Right renal pelvis (tissue), 4 donors: ENCODE measurements at regions not wholly inside any gene's neighbourhood (a gene's known extent, or its start where the extent isn't known, plus 50 kb on each side); places are given as distances from the start of the nearest gene placed in this dataset.
A peak's percentile ranks its signal among the peaks of the same experiment; 100 is the strongest.
"Not testable (repeated sequence)": the region's sequence is repeated elsewhere in the genome, so short reads cannot be mapped to it uniquely, and the experiment has no call there.

Source experiments
- DNase-seq, 4 donors: peaks; one replicate each; pipeline ENCODE4 v3.0.0-alpha.2; 2013; ENCODE audit warnings: low read depth in 4 of 4, low spot score in 3 of 4, missing footprints in 1 of 4

DNA sequence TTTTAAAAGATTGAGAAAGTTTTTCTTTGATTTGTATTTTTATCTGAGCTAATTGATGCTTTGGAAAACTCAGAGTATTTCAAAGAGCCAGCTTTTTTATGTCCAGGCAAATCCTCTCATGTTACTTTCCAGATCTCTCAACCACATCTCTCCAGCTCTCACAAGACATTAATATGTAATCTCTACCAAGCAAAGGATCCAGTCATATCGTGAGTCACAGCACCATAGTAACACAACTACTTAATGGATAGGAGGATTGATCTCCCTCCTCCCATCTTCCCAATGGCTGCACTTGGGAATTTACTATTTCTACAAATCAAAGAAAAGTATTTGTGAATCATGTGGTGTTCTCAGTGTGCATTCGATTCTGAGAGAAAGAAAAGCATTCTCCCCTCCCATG, 63.3 kb downstream of the POU4F1 start:
- no peak for DNase-seq

DNA sequence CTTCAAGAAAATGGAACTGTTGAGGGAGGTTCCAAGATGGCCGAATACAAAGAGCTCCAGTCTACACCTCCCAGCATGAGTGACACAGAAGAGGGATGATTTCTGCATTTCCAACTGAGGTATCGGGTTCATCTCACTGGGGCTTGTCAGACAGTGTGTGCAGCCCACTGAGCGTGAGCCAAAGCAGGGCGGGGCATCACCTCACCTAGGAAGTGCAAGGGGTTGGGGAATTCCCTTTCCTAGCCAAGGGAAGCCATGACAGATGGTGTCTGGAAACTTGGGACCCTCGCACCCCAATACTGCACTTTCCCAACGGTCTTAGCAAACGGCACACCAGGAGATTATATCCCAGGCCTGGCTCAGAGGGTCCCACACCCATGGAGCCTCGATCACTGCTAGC, 77.3 kb downstream of the POU4F1 start:
- DNase-seq = not testable (repeated sequence)

DNA sequence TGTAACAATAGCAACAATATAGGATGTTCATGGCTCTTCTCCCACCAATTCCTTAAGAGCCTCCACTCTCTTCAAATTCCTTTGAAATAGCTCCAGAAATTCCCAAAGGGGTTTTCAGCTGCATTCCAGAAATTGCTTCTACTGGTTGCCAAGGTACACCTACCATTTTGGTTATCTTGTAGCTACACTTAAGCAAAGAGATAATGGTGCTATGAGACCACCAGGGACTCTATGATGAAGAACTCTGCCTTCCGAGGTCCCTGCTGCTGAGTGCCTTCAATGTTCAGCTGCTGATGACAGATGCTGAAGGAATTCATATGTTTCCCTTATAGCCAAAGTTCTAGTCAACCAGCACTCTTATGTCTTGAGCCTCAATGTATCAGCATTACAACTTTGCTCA, 78.4 kb downstream of the POU4F1 start:
- DNase-seq = no peak

DNA sequence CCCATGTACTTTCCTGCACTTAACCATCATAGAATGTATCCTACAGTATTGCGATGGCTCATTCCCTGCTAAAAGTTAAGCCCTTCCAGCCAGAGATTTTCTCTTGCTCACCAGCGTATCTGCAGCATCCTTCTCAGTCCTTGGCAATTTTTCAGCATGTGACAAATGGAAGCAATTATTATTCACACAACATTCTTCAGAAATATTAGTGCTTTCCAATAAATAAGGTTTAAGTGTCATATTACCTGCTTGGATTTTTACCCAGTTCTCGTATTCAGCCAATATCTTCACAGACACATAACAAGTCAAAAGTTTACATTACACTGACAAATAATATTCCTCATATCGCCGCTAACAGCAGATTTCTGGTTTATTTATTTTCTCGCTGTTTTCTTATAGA, 82.3 kb downstream of the POU4F1 start:
- no peak for DNase-seq

DNA sequence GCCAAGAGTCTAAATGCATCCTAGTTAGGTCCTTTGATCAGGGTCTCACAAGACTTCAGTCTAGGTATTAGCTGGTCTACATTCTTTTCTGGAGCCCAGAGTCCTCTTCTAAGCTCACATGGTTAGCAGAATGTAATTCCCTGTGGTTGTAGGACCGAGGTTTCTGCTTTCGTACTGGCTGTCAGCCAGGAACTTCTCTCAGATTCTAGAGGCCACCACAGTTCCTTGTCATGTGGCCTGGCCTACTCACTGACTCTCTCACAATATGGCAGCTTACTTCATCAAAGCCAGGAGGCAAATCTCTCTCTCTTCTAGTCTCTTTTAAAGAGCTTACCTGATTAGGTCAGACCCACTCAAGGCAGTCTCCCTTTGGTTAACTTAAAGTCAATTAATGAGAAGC, 82.9 kb downstream of the POU4F1 start:
- DNase-seq = no peak

DNA sequence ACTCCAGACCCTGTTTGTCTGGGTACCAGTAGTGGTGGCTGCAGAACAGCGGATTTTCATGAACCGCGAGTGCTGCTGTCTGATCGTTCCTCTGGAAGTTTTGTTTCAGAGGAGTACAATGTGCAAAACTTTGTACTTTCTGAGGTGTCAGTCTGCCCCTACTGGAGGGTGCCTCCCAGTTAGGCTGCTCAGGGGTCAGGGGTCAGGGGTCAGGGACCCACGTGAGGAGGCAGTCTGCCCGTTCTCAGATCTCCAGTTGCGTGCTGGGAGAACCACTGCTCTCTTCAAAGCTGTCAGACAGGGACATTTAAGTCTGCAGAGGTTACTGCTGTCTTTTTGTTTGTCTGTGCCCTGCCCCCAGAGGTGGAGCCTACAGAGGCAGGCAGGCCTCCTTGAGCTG, 84.9 kb downstream of the POU4F1 start:
- not testable (repeated sequence) for DNase-seq

DNA sequence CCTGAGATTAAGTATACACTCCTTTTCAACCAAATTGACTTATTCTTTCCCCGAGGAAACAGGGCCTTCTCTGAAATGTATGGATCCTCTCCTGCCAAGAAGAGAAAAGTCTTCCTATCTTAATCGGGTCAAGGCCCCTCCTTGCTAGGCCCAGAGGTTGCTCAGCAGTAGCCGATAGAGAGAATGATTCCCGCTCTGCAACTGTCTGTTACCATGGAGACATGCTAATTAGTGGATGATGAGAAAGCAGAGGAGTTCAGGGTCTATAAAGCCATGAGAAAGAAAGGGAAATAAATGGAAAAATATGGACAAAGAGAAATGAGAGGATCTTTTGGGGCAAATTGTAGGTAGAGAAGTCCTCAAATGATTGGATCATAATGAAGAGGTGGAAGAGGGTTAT, 103.5 kb downstream of the POU4F1 start:
- DNase-seq = no peak

DNA sequence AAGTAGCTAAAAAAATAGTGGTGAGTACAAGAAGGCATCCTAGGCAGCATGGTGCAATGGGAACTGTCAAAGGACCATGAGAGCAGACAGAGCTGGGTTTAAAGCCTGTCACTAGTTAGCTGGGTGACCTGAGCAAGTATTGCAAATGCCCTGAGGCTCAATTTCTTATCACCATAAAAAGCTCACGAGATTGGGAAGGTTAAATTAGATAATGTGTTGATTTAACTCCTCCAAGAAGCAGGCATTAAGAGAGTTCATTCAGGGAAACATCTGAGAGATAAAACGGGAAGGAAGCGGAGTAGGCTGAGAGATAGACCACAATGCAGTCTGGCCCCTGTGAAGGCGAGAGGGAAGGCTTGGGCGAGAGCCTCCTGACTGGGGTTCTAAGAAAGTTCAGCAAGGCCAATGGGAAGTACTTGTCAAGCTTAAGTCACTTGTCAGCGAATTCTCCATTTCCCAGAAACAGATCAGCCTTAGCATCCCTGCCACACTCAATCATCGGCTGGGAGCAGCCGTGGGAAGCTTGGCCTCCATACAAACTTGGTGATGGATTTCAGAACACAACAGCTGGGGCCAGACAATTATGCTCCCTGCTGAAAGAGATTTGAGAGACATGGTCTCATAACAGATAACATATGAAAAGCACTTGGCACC, 105.5 kb downstream of the POU4F1 start:
- no peak for DNase-seq

DNA sequence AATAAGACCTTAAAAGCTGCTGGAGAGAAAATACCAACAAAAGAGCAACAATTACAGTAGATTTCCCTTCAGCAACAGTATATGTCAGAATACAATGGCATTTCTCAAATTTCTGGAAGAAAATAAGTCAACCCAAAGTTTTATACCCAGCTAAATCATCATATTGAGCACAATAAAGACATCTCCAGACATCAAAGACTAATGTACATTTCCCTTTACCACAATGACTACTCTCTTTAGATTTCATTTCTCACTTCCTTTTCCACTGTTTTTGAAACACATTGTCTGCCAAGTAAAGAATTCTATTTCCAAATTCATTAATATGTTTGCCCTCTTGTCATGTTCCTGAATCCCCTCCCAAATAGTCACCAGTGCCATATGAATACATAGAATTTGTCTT, 111.4 kb downstream of the POU4F1 start:
- DNase-seq = no peak

DNA sequence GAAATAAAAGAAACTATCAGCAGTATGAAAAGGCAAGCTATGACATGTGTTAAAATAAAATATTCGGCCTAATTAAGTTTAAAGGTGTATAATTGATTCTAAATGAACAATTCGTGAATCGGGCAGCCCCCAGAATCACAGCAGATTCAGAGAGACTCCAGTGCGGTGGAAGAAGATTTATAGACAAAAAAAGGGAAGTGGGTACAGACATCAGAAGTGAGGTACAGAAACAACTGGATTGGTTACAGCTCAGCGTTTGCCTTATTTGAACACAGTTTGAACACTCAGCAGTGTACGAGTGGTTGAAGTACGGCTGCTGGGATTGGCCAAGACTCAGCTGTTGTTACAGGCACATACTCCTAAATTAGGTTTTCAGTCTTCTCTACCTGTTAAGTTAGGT, 113.1 kb downstream of the POU4F1 start:
- not testable (repeated sequence) for DNase-seq

DNA sequence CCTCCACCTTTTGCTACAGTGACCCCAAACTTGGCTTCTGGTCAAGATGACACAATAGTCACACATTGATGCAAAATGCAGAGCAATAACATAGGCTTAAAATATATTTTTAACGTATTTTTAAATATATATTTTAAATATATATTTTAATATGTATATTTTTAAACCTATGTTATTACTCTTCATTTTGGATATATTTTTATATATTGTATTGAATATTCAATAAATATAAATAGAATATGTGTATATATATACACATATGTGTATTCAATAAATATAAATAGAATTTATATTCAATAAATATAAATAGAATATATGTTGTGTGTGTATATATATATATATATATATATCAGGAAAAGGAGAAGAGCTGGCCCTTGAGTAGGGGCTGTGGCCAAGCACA, 115.6 kb downstream of the POU4F1 start:
- DNase-seq = no peak

DNA sequence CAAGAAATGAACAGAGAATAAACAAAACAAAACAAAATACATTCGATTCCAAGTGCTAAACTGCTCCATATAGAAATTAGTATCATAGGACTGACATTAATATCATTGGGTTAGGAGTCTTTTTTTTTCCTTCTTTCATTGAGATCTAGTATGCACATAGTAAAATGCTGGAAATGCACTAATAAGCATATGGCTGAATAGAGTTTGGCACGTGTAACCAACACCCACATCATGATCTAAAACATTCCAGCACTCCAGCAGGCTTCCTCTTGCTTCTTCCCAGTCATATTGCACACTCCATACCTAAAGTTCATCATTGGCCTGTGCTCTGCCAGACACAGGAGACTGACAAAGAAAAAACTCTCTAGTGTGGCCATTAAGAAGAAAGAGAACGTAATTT, 117.5 kb downstream of the POU4F1 start:
- no peak for DNase-seq

DNA sequence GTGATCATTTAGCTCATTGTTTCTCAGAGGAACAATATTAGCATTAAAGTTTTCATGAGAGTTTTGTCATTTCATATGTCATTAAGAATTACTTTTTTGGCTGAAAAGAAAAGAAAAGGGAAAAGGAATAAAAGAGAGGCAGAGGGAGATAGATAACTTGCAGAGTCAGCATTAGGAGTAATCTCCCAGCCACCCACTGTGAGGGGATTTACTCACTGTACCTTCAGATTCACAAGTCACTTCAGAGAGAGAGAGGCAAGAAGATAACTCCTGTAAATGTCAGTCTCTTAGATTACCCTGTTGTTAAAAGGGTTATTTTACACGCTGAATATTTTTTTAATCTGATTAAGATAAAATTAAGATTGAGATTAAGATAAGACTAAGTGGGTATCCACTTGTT, 125.2 kb downstream of the POU4F1 start:
- DNase-seq = no peak

DNA sequence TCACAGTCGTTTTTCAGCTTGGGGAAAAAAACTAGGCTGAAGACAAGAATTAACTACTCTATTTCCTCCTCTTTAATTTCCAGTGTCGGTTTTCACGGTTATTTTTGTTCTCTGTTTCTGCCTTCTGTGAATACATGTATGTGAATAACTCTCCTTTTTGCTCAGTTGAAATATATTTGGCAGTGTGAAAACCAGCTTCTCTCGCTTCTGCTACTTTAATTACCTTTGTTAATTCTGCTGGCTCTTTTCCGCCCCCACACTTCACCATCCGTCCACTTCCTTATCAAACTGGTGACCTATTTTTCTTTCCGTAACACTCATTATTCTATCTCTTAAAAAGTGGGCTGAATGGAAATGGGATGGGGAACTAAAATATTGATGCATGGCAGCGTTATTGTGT, 126.4 kb downstream of the POU4F1 start:
- no peak for DNase-seq

DNA sequence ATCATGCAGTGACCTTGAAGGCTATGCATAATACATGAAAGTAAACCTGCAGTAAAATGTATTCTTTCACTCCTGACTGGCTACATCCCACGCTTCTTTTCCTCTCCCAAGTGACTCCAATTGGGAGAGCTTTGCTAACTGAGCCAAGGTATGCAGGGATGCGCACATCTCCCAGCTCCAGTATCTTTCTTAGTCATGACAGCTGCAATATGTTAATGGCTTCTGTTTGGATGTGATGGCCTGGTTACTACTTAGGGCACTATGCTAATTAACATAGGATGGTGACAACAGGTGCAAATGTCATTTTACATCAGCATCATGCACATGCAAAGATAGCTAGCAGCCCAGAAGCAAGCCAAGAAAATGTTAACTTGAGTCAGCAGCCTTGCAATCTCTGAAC, 134.7 kb downstream of the POU4F1 start:
- DNase-seq = no peak

DNA sequence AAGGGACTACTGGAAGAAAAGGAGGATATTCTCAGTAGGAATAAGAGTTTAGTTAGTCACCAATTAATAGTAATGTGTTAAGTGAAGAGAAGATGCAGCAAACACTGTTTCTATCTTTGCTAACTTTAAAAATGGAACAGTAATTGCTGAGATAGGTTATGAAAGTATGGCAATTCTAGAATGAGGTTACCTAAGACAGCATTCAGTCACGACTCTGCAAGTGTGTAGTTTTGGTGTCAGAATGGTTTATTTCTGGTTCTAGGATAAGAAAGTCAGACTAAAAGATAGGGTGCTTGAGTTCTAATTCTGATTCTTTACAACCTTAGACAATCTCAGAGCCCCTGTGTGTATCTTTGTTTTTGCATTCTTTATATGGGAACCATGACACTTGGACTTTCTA, 138.1 kb downstream of the POU4F1 start:
- no peak for DNase-seq

DNA sequence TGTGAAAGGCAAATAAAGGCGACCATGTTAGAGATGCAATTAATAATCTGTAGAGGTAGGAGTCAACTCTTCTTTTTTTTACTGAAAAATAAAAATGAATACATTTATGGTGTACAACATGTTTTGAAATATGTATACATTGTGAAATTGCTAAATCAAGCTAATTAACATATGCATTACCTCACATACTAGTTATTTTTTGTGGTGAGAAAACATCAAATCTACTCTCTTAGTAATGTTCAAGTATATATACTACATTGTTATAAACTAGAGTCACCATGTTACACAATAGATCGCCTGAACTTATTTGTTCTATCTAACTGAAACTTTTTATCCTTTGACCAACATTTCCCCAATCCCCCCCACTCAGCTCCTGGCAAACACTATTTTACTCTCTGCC, 143.2 kb downstream of the POU4F1 start:
- no peak for DNase-seq

DNA sequence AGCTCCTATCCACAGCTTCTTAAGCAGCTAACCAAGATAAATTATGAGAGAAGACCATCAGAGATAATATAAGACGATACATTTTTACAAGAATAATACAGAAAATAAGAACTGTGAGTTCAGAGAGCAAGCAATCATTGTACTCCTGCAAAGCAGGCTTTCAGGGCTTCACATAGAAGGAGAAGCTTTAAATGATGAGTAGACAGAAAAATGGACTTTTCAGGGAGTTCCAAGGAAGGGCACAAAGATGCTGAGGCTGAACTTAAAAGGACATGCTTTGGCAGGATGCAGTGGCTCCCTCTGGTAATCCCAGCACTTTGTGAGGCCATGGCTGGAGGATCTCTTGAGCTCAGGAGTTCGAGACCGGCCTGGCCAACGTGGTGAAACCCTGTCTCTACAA, 159.5 kb downstream of the POU4F1 start:
- DNase-seq = no peak

DNA sequence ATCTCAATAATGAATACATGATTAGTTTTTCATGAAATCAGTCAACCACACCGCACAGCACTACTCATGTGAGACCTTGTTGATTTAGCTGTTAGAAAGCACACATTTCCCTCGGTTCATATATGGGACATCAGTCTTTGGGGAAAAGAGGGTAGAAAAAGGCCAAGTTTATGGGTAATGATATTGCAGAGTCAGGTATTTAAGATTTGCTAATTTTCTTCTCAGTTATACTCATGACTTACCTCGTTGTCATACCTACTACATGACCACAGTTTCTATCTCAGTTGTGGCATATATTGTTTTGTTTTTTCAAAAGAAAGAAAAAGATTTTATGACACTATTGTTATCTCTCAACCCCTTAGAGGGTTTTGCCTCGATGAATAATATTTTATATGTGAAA, 165.6 kb downstream of the POU4F1 start:
- DNase-seq = no peak

DNA sequence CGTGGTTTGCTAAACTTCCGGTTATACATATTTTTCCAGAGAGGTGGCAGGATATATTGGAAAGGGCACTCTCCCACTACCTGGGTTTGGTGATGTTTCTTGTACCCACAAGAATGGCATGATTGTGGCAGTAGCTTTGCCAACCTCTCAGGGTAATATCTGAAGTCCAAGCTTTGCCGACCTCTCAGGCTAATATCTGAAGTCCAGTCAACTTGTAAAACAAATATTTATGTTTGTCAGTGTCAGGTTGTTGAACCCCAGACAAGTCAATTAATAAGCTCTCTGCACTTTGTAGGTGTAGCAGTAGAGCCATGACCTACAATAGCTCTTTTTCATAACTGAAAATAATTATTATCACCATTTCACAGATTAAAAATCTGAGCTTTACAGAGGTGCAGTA, 167.0 kb downstream of the POU4F1 start:
- DNase-seq = no peak

DNA sequence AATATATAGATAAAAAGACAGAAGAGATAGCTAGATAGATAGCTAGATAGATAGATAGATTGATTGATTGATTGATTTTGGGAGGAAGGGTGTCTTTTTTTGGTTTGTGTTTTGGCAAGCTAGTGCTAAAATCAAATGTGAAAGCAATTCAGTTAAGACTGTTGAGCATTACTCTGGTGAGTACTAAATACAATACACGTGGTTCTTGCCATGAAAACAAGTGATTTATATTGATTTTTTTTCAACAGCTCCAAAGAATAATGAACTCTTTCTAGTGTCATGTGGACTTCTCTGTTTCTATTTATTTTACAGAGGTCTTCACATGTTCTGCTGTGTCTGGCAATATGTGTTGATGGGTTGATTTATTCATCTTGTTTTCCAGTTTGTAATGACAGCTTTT, 172.0 kb downstream of the POU4F1 start:
- DNase-seq = no peak

DNA sequence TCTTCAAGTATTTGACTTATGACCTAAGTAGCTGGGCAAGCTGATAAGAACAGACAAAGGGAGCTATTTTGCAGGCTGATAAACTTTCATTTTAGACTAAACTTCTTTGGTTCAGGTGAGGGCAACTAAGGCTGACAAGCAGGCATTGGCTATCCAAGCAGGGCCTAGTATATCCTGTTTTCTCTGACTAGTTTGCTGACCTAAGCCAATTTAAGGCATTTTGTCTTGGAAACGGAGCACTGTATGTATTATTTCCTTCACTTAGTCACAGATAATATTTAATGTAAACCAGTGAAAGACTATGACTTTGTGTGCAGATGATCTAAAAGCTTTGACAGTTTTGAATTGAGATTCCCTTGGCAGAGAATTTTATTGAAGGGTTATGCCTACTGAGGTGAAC, 172.5 kb downstream of the POU4F1 start:
- DNase-seq = no peak

DNA sequence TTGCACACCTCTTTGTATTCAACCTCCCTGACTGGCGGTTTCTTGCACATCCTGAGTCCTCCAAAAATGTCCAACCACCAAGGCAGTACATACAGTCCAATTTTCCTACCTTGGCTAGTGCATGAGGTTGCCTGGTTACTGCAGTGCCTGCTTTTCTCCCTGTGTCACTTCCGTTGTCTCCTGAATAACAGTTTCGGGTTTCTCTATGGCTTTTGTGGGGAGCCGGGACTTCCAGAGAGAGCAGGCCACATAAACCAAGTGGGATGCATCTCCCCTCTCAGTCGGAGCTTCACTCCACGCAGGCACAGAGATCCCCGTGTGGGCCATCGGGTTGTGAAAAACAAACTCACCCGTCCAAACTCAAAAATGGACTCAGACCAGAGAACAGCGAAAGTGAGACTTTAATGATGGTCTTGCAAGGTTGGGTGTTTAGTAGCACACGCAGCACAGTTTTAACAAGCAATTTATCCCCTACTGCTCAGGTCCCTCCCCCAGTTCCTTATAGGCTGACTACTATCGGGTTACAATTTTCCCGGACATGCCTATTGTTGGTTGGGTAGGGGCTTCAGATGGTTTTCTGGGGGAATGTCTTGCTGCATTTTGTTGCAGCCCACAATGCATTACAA, 173.1 kb downstream of the POU4F1 start:
- peak in 1 of 4 donors; percentile 2 for DNase-seq
